Esophagus mucosa (tissue), 1 donor: ENCODE measurements at regions not wholly inside any gene's neighbourhood (a gene's known extent, or its start where the extent isn't known, plus 50 kb on each side); places are given as distances from the start of the nearest gene placed in this dataset.
A peak's percentile ranks its signal among the peaks of the same experiment; 100 is the strongest.
"Not testable (repeated sequence)": the region's sequence is repeated elsewhere in the genome, so short reads cannot be mapped to it uniquely, and the experiment has no call there.

ENCODE experiments used
- ATAC-seq: fragments of 200-7000 bp; cut with Tn5 transposase; one replicate; pipeline ENCODE4 v1.9.1; 2020
- donor health status: DM: yes; HTN: yes; CAD: no.

DNA sequence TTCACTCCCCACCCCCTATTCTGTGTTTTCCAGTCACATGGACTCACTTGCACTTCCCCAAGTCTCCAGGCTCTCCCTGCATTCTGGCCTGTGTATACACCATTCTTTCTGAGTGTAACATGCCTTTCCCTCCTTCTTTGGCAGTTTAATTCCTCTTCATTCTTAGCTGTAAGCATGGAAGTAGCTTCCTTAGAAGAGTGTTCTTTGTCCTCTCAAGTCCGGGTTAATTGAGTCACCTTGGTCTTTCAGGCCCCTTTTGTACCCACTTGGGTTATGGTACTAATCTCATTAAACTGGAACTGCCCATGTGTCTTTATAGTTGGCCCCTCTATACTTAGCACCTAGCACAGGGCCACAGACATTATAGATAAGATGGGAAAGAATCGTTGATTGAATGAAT is 525.3 kb upstream of the ADGRL4 start:
- no peak for ATAC-seq

DNA sequence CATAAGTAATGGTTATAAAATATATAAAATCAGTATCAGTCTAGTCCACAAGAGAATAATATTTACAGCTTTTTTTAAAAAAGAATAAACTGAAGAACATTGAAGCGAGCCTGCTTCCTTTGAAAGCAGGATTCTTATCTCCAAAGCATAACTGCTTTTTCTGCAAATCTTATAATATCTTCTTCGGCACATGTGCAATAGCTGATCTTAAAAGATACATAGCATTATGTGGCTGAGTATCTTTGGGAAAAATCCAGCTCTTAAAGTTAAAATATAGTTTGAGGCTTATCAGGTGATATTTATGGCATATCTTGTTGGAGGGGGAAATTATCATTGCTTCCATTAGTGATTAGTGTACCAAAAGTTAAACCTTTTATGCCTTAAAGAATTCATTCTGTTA is 523.9 kb upstream of the ADGRL4 start:
- ATAC-seq: no peak

- ATAC-seq: no peak
These were observed 523.5 kb upstream of the ADGRL4 start for GRCh38 chr1:79530055-79530454.

- no peak for ATAC-seq
These were observed 517.6 kb upstream of the ADGRL4 start for GRCh38 chr1:79524126-79524525.

DNA sequence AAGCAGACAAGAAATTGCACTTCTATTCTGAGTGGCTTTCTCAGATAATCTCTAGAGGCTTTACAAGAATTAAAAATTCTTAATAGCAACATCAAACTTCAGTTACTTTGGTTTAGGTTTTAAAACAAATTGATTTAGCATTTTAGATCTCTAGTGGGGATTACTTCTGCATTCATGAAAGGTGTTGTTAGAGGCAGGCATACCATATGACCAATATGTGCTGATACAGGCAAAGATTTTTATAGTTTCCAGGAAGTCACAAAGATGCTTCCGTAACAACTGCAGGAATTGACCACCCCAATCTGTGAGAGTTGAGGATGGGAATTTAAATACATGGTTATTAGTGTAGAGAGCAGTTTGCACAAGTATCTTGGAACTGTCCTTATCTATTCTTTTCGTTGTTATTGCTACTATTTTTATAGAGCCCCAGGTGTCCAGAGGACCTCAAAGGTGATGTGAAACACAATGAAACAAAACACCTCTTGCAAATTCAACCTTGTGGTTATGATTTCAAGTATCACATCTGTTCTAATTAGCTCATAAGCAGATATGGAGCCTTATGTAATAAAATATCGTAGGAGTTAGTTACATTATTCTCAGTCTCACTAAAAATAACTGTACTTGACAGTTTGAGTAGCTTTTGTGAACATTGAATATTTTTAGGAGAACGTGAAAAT is 512.7 kb upstream of the ADGRL4 start:
- ATAC-seq: no peak

DNA sequence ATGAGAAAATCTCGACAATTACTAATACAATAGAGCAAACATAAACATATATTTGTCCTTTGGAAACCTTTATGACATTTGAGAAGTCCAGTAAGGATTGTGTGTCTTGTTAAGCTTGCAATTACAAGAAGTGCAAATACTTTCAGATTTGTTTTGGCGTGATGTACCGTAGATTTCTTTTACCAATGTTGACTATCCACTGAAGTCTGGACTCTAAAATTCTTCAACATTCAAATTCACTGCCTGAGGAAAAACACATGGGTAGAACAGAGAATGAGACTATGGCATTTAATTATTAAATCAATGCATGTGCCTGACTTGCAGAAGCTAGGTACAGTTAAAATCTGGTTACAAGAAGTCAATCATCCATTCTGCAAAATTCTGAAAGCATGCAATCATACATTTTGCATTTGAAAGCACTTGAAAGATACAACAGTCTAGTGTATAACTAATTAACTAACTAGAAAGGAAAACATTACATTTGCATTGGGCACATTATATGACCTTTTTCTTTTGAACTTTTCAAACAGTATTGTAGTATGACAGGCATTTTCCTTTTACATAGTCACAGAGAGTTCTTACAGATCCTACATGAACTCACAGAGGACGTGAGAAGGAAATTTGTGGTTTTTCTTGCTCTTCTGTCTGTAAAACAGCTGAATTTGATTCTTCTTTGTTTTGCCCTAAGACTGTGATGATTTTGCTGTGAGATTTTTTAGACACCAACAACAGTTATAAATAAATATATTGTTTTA is 511.1 kb upstream of the ADGRL4 start:
- no peak for ATAC-seq

- ATAC-seq: no peak
These were observed 501.2 kb upstream of the ADGRL4 start for GRCh38 chr1:79507770-79508169.

DNA sequence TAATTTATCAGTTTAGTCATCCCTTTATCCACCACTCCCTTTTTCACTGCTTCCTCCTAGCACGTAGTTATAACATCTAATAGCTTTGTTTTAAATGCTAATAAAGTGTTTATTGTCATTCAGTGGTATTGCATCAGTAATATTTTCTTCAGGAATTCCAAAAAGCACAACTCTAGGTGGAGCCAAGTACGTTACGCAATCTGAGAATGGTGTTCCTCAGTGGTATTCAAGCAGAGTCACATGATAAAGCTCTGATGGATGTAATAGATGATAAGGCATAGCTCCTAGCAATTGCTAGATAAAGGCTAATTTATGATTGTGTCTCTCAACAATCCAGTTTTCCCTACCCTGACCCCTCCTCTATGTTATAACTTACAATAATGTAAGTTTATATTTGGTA is 494.6 kb upstream of the ADGRL4 start:
- ATAC-seq: no peak

DNA sequence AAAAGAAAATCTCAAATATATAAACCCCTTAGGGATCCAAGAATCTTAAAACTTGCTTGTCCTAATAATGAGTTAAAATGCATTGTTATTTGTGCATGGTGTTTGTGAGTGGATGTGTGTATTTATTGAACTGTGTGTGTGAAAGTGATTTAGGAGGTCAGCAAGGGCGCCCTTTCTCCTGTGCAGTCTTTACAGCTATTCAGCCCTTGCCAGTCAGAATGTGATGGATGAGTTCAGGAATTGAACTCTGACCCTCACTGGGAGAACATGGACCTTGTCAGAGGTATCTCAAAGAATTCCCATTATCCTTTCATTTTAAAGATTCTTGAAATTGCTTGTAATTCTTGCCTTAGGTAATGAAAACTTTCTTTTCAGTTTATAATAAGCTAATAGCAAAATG is 493.0 kb upstream of the ADGRL4 start:
- no peak for ATAC-seq

DNA sequence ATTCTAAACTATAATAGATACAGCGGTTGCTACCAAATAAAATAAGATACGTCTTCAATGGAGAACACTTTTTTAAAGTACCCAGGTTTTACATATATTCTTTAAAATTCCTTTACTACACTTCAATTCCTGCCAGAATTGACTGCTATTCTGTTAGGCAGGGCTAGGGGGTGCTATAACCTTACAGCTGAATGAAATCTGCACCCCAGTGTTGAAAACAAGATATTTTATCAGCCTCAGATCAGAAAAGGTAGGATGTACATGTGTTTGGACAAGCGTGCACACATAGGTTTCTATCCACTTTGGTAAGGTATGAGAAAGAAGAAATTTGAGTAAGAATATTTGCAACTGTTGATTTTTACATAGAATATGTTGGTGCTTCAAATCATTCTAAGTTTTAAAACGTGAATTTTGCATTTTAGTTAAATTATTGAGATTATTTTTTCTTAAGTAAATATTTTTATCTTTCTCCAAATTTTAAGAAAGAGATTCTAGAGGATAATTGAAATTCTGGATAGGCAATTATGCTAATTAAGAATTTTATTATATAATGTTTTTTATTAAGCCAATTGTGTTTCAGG is 490.8 kb upstream of the ADGRL4 start:
- peak; percentile 41 for ATAC-seq

DNA sequence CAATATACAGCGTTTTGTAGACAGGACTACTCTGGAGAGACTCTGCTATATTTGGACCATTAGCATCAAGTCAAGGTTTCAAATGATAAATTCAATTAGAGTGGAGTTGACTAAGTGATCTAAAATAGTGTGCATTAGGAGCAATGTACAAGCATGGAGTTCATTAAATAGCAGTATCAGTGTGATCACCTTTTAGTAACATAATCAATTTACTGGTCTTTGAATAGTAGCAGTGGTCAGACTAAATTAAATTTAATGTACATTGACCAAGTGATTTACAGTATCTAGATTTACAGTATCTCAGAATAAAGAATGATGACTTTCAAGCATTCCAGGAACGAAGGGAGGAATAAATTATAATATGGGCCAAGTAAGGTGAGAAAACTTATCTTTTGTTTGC is 489.6 kb upstream of the ADGRL4 start:
- ATAC-seq: no peak

DNA sequence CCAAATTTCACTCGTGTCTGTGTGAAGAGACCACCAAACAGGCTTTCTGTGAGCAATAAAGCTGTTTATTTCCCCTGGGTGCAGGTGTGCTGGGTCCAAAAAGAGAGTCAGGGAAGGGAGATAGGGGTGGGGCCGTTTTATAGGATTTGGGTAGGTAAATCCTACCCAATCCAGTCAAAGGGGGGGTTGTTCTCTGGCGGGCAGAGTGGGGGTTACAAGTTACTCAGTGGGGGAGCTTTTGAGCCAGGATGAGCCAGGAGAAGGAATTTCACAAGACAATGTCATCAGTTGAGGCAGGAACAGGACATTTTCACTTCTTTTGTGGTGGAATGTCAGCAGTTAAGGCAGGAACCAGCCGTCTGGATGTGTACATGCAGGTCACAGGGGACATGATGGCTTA is 487.2 kb upstream of the ADGRL4 start:
- not testable (repeated sequence) for ATAC-seq

- not testable (repeated sequence) for ATAC-seq
These were observed 482.1 kb upstream of the ADGRL4 start for GRCh38 chr1:79488572-79489121.

- no peak for ATAC-seq
These were observed 472.3 kb upstream of the ADGRL4 start for GRCh38 chr1:79478728-79479373.

DNA sequence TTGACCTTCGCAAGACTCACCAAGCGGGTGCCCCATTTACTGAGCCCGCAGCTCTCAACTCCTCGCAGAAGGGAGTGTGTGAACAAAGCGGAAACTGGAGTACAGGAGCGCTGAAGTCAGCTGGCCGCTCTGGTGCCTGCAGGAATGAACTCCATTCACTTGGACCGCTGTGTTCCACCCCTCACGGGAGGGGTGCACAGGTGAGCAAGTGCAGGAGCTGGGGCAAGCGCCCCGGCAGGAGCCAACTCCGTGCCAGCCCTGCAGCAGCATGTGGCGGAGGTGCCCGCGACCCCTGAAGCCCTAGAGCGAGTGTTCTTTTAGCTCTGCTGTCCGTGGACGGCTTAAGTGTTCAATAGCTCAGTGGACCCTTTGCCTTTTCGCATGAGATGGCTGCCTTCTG is 471.6 kb upstream of the ADGRL4 start:
- ATAC-seq: no peak

GRCh38 chr1:79472067-79472656 is 465.6 kb upstream of the ADGRL4 start:
- no peak for ATAC-seq

DNA sequence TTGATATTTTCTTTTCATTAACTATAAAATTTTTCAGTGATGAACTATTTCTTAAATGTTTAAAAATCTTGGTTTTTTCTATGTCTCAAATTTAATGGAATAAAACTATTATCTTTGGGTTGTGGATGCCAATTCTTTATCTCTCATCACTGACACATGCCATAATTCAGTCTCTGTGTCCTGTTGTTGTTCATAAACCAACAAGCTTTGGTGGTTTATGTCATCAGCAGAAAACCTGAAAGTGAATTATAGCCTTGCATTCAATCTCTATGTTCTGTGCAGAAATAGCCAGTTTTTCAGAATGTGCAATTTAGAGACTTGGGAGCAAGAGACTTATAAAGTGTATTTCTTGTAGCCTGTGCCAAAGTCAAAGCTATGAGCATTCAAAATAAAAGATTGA is 462.6 kb upstream of the ADGRL4 start:
- ATAC-seq: no peak

GRCh38 chr1:79460773-79461436 is 454.4 kb upstream of the ADGRL4 start:
- no peak for ATAC-seq

DNA sequence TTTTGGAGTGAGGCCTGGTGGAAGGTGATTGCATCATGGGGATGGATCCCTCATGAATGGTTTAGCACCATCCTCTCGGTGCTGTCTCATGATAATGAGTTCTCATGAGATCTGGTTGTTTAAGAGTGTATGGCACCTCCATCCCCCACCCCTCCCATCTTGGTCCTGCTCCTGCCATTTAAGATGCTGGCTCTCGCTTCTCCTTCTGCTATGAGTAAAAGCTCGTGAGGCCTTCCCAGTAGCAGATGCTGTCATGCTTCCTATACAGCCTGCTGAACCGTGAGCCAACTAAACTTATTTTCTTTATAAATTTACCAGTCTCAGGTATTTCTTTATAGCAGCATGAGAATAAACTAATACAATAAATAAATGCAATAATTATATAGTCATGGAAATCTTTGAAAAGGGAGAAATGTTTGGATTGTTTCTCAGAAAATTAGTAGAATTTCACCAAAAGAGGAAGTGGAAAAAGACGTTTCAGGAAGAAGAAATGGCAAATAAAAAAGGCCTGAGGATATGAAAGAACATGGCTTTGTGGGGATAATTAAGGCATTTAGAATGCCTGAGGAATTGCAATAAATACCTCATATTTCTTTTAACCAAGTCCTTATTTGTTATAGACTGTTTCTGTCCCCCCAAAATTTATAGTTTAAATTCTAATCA is 451.2 kb upstream of the ADGRL4 start:
- no peak for ATAC-seq

DNA sequence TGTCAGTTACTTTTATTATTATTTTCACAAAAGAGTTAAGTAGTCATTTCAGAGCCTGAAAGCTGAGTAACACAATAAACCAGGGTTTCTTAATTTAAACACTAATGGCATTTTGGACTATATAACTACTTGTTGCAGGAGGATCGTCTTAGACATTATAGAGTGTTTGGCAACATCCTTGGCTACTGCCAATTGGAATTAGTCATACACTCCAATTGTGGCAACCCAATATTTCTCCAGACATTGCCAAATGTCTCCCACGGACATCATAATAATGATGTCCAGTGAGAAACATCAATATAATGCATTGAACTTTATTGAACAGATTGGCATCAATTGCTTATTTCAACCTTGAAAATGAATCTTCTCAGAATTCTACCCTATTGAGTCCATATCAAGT is 441.9 kb upstream of the ADGRL4 start:
- ATAC-seq: no peak

GRCh38 chr1:79441238-79441637 is 434.7 kb upstream of the ADGRL4 start:
- no peak for ATAC-seq

- ATAC-seq: no peak
These were observed 431.0 kb upstream of the ADGRL4 start for GRCh38 chr1:79437540-79437939.
